ENCODE measurements at regions not wholly inside any gene's neighbourhood (a gene's known extent, or its start where the extent isn't known, plus 50 kb on each side); places are given as distances from the start of the nearest gene placed in this dataset.

DNA sequence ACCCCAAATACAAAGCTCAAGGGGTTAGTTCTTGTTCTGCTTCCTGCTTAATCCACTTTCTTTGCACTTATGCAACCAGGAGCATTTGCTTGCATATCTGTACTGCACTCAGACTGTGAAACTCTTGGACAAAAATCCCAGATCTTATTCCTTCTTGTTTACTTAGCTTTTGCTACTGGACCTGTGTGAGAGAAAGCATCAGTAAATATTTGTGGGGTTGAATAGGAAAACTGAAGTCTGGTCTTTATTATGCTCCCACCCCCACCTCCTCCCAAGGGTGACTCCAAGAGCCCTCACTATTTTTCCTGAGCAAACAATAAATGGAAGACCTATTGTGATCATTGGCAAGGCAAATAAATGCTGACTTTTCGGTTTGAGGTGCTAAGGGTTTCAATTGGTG lies 57.1 kb upstream of the VSTM2A start:
- no peak for DNase-seq
- Histone ChIP-seq H3K4me3 (no peak overlapping the region), H3K4me1 (no peaks in the 10 kb centered on the region), H3K27me3 (no peaks in the 10 kb centered on the region), H3K36me3 (no peaks in the 10 kb centered on the region), H3K9me3 (no peaks in the 10 kb centered on the region), H3K27ac (no peak overlapping the region)
- 11 to 63% methylated on average over 1 of the region's 1 CpG for WGBS, 2 donors
- intact Hi-C loops (cut with DNase I), result loop anchor here (10.0 kb wide), 1 partner anchor 60 kb away; no protein-coding TSS in a partner anchor
- TF ChIP-seq, protein P1, sequence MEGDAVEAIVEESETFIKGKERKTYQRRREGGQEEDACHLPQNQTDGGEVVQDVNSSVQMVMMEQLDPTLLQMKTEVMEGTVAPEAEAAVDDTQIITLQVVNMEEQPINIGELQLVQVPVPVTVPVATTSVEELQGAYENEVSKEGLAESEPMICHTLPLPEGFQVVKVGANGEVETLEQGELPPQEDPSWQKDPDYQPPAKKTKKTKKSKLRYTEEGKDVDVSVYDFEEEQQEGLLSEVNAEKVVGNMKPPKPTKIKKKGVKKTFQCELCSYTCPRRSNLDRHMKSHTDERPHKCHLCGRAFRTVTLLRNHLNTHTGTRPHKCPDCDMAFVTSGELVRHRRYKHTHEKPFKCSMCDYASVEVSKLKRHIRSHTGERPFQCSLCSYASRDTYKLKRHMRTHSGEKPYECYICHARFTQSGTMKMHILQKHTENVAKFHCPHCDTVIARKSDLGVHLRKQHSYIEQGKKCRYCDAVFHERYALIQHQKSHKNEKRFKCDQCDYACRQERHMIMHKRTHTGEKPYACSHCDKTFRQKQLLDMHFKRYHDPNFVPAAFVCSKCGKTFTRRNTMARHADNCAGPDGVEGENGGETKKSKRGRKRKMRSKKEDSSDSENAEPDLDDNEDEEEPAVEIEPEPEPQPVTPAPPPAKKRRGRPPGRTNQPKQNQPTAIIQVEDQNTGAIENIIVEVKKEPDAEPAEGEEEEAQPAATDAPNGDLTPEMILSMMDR (IDR thresholded peaks at IDR 0.05), result no peak

Small RNA genes lying in the stretch of these regions (small RNA-seq; reads per million reads assigned to genes)
- 0 reads per million in 4 donors for gene AC074348.1
- gene RNU2-29P, result 0 to 0.41 (median 0.09) reads per million in 4 donors
